Activated T-cell treated with anti-CD3 and anti-CD28 coated beads, Interleukin-2, amount 50 U/mL, for 48 hours (primary cell): ENCODE measurements at regions not wholly inside any gene's neighbourhood (a gene's known extent, or its start where the extent isn't known, plus 50 kb on each side); places are given as distances from the start of the nearest gene placed in this dataset.

Source experiments
- DNase-seq, 2 experiments: peaks; one replicate each; pipeline ENCODE4 v3.0.0-alpha.2; 2020

DNA sequence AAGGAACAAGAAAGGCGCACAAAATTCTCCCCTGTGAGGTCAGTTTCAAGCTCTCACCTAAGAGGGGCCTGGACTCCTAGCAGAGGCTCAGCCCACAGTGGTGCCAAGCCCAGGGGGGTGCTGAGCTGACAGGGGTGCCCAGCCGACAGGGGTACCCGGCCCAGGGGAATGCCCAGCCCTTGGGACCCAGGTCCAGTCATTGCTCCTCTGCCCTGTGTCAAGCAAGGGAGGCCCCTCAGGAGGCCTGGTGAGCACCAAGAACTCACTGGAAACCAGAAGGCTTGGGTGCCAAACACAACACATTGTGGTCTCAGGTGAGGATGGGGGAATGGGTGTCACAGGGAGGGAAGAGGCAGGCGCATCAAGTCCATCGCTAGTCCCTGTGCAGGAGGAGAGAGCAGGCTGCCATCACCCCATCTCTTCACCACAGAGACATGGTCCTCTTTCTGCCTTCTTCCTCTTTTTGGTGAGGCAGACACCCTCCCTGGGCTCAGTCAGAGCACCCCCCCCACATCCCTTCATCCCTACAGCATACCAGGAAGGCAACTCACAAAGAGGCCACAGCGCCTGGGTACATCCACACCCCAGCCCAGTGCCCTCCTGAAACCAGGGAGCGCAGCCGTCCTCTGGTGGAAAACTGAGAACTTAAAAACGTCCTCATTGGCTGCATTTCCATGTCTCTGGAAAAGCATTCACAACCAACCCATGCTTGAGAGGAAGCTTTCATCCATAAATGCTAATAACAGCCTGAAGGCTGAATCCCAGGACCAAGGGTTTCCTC is 111.3 kb downstream of the BANF2 start:
- no peak for DNase-seq

- DNase-seq = no peak
These were observed 110.4 kb downstream of the BANF2 start for GRCh38 chr20:17810062-17810631.

DNA sequence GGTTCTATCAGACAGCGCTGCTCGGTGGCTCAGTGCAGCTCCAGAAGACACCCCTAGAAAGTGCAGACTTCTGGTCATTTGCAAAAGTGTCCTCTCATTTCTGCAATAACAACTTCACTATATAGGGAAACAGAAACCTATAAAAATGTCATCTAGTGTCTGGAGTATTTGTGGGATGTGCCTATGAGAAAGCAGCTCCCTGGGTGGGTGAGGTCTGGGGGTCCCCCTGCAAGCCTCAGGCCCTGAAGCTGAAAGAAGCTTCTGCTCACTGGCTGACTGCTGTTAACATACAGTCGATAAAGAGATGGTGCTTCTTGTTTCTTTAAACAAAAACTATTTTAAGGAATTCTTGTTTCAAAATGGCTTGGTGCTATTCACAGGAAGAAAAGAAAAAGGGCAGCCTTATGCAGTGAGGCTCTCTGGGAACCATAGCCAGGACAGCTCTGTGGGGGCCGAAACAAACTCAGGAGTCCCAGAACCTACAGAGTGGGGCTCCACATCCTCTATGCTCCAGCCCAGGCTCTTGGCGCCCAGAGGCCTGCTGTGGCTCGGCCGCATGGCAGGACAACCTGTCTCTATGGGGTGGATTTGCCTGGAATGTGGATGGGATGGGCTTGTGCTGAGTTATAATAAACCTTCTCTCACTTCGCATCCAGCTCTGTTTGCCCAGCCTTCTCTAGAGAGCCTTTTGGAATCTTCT is 109.7 kb downstream of the BANF2 start:
- no peak for DNase-seq

- DNase-seq = no peak
These were observed 109.0 kb downstream of the BANF2 start for GRCh38 chr20:17808782-17809181.

DNA sequence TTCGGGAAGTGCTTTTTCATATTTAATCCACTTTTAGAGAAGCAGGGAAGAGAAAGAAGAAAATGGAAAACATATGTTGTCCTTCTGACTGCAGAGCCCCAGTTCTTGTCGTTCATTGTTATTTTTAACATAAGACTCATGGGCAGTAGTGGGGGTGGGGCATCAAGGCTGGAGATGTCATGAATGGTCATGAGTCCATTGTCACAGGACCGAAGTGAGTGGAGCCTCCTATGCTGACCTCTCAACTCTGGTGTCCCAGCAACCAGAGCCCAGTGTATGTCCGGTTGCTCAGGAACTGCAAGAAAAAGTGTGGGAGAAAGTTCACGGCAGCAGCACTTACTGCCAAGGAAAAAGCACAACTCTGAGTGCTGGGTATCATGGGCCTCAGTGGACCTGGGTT is 108.6 kb downstream of the BANF2 start:
- no peak for DNase-seq

DNA sequence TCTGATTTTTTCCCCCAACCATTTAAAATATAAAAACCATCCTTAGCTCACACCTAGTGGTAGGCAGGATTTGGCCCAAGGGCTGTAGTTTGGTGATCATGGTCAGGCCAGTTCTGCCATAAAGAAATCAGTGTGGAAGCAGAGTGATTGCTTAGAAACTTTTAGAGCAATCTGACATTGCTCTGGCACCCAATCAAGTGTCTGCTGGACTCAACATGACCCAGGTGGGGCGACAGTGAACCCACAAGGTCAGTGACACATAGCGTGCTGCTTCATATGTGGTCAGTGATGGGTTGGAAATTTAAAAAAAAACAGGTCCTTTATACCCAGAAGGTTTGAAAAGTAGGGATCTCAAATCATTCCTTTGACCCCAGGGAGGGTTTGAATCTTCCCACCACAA is 107.9 kb downstream of the BANF2 start:
- no peak for DNase-seq

DNA sequence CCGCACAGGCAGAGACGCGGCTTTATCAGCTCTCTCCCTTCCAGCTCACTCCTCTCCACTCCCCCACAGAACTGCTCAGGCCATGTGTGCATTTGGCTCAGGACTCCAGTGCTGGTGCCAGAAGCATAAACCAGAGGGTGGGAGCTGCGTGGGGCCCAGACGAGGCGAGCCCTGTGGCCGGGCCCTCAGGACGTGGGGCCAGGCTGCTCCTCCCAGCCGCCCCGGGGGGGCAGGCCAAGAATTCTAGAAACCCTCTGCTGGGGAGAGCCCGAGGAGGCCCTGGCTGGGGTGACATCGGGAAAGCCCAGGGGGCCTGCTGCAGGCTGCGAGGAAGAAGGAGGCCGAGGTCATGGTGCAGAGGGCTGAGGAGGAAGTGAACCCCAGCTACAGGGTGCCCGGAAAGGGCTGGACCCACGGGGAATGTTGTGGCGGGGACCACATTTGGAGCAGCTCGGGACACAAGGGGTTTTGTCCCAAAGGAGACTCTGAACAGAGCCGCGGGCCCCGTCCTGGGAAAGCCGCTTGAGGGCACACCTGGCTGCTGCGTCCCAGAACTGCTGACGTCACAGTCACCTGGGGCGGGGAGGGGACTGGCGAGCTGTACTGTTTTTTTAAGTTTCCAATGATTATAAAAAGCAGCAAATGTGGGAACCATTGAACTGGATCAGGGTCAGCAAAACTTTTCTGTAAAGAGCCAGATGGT is 107.1 kb downstream of the BANF2 start:
- no peak for DNase-seq

DNA sequence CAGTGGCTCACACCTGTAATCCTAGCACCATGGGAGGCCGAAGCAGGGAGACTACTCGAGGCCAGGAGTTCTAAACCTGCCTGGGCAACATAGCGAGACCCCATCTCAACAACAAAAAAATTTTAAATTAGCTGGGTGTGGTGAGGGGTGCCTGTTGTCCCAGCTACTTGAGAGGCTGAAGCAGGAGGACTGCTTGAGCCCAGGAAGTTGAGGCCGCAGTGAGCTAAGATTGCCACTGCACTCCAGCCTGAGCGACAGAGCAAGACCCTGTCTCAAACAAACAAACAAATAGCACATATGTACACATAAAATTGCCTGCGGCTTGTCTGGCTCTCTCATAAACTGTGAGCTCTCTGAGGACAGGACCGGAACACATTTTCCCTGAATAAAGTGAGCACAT is 106.3 kb downstream of the BANF2 start:
- no peak for DNase-seq

GRCh38 chr20:17803765-17804164 is 104.0 kb downstream of the BANF2 start:
- no peak for DNase-seq

DNA sequence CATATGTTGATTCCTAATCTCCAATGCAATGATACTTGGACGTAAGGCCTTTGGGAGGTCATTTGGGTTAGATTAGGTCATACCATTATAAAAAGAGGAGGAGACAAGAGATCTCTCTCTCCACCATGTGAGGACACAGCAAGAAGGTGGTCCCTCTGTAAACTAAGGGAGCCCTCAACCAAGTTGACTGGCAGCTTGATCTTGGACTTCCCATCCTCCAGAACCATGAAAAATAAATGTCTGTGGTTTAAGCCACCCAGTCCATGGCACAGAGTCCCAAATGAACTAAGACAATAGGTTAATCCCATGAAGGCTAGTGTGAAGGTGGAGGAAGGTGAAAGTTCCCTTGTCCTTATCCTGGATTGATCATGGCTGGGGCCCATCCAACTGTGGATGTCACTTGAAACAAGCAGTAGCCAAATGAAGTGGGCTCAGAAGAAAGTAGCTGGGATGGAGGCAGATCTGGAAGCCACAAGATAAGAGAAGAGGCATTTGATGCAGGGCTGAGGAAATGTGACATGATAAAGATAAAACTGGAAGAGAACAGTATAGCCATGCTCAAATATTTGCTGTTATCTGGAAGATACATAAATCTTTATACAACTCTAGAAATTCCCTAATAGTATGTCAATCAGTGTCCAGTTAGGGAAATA is 99.9 kb downstream of the BANF2 start:
- DNase-seq = no peak

- DNase-seq = no peak
These were observed 98.8 kb downstream of the BANF2 start for GRCh38 chr20:17798601-17799000.

DNA sequence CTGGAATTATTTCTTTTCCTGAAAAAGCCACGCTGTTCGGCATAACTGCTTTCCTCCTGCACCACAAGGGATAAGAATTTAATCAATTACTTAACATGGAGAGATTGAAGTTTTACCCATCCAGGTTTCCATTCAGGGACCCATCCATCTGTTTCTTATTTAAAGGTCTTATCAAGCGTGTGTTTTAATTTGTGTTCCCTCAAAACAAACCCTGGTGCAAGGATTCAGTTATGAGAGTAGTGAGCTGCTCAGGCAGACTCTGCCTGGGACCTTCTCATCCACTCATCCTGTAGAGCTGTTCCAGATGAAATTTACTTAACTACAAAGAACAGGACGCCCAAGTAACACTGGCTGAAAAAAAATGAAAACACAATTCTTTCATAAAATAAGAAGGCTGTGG is 97.8 kb downstream of the BANF2 start:
- no peak for DNase-seq

DNA sequence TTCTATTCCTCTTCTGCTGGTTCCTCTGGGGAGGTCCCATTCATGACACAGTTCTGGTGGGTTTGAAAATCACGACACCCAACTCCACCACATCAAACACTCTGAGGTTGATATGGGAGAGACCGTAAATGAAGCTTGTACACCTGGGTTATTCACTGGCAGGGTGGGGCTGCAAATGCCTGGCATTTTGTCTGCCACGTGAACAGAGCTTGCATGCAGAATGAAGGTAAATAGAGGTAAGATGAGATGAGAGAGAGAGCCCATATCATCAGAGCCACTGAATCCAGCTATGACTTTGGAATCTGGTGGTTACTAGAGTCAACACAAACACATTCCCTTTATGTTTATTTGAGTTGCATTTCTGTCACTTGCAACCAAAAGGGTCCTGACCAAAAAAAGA is 97.4 kb downstream of the BANF2 start:
- no peak for DNase-seq

DNA sequence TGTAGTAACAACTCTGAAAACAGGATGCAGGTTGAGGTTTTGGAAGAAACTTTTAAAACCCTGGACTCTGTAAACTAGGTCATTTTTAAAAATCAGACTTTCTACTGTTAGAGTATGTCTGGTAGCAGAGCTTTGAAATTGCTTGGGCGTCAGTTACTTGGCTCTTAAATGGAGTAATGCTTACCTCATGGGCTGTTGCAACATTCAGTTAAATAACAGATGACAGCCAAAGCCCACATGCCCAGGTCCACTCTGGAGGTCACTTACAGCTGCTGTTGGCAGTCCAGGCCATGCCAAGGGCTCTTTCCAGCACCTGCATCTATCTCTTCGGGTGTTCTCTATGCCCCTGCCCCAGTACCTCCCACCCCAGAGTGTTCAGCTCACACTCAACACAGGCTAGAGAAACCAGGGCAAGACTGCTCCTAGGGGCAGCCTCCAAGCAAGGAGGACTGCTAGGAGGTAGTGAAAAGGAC is 96.4 kb downstream of the BANF2 start:
- DNase-seq = no peak

- DNase-seq = no peak
These were observed 95.8 kb downstream of the BANF2 start for GRCh38 chr20:17795501-17796071.

- no peak for DNase-seq
These were observed 95.2 kb downstream of the BANF2 start for GRCh38 chr20:17795003-17795402.

- DNase-seq = no peak
These were observed 94.6 kb downstream of the BANF2 start for GRCh38 chr20:17794400-17794799.

DNA sequence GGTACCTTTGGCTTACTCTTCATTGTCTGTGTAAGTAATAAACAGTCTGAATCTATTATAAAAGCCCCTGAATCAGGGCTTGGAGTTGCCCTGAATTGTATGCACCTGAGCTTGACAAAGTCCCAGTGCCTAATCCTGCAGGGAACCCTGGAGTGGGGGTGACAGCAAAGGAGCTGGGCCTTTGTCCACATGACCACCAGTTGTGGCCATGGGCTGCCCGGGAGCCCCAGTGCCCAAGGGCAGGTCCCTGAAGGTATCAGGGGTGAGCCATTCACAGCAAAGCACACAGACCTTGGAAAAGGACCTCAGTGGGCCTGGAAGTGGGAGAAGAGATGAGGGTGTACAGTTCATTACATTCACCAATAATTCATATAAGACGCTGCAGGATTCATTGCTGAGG is 94.2 kb downstream of the BANF2 start:
- DNase-seq = no peak

DNA sequence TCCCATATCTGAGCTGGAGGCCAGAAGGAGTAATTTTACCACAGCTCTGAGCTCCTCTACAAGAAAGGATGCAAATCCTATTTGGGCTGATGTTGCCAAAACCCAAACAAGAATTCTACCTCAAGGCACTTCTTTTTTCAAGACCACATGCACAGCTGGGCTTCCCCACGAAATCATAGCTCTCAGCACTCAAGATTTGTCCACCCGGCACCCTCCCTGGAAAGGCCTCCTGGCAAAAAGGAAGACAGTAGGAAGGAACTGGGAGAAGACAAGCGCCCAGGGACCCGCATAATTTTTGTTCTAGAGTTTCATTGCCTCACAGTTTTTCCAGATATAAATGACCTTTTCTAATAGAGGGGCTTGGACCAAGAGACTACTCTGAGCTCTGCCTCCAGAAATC is 90.5 kb downstream of the BANF2 start:
- no peak for DNase-seq

DNA sequence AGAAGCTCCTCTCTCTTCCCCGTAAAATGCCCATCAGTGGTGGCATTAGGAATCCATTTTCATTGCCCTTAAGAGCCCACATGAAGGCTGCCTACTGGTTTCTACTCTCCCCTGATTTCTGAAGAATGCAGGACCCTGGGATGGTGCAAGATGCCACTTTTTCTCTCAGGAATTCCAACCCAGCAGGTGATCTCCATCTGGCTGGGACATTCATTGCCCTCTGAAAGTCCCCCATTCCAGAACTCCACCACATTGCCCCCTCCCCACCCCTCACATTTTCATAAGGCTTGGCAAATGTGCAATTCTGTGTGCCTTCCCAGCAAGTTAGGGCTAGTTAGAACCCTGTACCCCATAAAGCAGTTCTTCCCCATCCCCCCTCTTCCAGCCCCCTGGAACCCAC is 88.0 kb downstream of the BANF2 start:
- no peak for DNase-seq

- DNase-seq = no peak
These were observed 86.5 kb downstream of the BANF2 start for GRCh38 chr20:17786221-17786718.
